Activated CD8-positive, alpha-beta memory T cell treated with anti-CD3 and anti-CD28 coated beads for 36 hours (primary cell): ENCODE measurements at regions not wholly inside any gene's neighbourhood (a gene's known extent, or its start where the extent isn't known, plus 50 kb on each side); places are given as distances from the start of the nearest gene placed in this dataset.

ENCODE experiments used
- CTCF ChIA-PET: fragments of 350-600 bp; sonication (Branson Sonifier 250); formaldehyde crosslinking; loops from one replicate; lab custom pipeline; 2021; ENCODE audit warnings: antibody characterized with exemption; lab: Charles Lee
- POLR2A ChIA-PET: fragments of 350-600 bp; sonication (Branson Sonifier 250); formaldehyde crosslinking; loops from one replicate; lab custom pipeline; 2021; ENCODE audit warnings: antibody characterized with exemption; lab: Charles Lee

- ChIA-PET POLR2A (no interaction called here), CTCF (no interaction called here)
Observed at GRCh38 chr12:45102818-45103217, 51.9 kb upstream of the DBX2 start.

- ChIA-PET POLR2A (no interaction called here), CTCF (no interaction called here)
Observed at GRCh38 chr12:45105996-45106395, 55.1 kb upstream of the DBX2 start.

- POLR2A ChIA-PET, result no interaction called here
- CTCF ChIA-PET, result no interaction called here
Observed at GRCh38 chr12:45112306-45112705, 61.4 kb upstream of the DBX2 start.

DNA sequence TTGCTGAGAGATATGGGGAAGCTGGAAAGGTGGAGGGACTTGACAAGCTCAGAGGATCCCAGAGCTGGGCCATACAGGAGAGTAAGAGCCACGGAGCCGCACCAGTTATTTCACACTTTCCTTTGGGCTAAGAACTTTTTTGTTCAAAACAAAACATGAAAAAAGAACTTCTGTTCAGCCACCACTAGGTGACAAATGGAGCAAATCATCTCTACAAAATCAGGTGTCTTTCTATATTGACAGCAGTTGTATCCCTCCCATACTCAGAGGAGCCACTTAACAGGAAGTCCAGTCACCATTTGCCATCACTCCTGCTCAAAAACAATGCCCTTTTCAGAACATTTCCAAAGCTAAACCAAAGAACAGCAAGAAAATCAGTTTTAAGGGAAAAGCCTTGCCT, 70.3 kb upstream of the DBX2 start:
- ChIA-PET CTCF (no interaction called here), POLR2A (no interaction called here)

DNA sequence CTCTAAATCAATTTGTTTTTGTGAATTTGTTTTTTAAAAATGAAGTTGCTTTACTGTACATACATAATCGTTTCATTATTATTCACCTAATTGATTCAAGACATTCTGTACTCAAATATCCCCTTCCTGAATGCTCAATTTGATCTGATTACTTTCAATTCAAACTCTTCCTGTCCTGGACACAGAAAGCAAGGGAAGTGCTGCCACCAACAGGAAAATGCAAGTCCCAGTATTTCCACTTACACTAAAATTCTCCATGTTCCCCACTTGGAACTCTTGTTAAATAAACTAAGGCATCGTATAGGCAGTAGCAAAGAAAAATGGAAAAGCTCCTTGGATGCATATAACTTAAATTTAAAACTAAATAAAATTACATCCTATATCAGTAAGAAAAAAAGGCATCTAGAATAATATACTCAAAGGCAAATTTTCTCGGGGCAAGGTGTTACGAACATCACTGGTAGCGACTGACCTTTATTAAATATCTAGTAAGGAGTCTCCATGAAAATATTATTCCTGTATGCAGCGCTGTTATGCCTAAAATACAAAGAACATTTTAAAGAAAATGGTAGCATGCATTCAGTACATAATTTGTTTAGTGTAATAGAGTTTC, 72.0 kb upstream of the DBX2 start:
- CTCF ChIA-PET, result interaction anchor here (0.6 kb wide), 1 partner anchor 507 kb away, joined by 3 read pairs; no protein-coding TSS in a partner anchor

DNA sequence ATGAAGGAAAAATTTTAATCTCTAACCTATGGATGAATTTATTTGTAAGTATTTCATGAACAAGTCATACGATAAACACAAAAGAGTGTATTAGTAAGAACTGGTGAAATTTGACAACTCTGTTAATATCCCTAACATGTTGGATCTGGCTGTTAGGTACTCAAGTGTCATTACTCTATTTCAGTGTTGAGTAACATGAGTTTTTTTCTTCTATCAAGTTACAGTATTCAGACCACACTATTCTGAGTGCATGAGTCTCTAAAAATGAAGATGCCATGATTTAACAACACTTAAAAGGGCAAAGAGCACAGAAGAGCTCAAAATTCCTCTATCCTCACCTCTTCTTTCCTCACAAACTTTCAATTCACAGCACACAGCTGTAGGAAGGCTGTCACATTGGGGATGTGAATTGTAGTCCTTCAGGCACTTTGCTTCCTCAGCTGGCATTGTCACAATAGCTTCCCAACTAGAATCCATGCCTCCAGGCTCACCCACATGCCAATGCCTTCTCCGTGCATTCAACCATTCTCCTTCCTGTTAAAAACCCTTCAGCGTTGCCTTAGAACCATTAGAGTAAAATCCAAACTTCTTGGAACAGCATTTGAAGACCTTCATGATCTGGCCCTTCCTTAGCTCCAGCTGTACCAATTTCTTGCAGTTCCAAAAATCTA, 73.7 kb upstream of the DBX2 start:
- POLR2A ChIA-PET, result no interaction called here

More for the DNA sequence above, 72.0 kb upstream of the DBX2 start:
- POLR2A ChIA-PET, result no interaction called here

GRCh38 chr12:45125997-45126396, 75.1 kb upstream of the DBX2 start:
- ChIA-PET POLR2A (no interaction called here), CTCF (no interaction called here)

More for the DNA sequence above, 73.7 kb upstream of the DBX2 start:
- CTCF ChIA-PET, result no interaction called here

- CTCF ChIA-PET, result no interaction called here
Observed at GRCh38 chr12:45128637-45129036, 77.7 kb upstream of the DBX2 start.

GRCh38 chr12:45130881-45131281, 80.0 kb upstream of the DBX2 start:
- ChIA-PET CTCF (interaction anchor here (1.0 to 1.3 kb wide), 2 partner anchors 15 to 234 kb away, joined by 3 read pairs; no protein-coding TSS in a partner anchor), POLR2A (no interaction called here)

More at GRCh38 chr12:45128637-45129036, 77.7 kb upstream of the DBX2 start:
- POLR2A ChIA-PET, result no interaction called here

DNA sequence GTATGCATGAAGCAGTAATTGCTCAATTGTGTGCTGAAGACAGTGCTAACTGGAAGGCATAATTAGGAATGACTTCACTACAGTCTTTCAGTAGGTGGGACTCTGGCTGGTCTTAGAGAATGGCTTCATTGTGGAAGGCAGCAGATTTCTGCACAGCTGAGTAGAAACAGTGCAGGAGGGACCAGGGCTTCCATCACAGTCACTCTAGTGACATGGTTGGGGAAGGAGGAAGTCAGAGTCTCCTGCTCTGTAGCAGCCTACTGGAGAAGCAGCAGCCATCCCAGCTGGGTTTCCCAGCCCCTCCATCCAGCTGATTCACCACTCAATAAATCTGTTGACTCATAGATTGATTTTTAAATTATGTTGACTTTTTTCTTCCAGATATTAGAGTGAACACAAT, 80.6 kb upstream of the DBX2 start:
- ChIA-PET POLR2A (no interaction called here), CTCF (no interaction called here)

DNA sequence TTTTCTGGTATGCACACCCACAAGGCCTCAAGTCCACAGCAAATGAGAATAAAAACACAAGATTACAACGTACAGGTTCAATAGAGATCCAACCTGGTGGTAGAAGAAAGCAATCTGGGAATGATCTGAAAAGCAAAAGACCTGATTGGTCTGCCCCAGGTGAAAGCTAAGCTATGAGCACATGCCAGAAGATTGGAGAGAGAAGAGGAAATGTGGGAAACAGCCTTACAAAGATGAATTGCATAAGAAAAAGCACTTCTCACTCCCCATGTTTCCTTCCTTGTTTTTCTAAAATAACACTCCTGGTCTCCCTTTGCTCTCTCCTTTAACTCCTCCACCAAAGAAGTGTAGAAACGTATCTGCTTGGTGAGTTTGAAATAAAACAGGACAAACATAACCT, 77.3 kb upstream of the ANO6 start:
- POLR2A ChIA-PET, result no interaction called here
- CTCF ChIA-PET, result no interaction called here

DNA sequence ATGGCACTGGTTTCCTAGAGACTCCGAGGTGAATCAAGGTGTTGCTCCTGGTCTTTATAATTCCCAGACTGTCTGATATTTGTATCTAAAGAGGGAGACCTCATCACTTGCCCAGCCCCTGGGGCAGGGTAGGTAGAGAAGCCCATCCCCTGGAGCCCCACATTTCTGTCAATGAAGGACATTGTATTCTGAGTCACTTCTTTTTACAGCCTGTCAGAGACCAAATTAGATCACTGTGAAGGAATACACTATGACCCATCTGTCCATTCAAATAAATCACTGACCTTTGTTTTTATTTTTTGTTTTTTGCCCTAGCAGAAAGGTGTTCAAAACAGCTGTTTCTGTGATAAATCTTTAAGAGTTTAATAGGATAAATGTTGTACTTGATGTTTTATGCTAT, 67.9 kb upstream of the ANO6 start:
- CTCF ChIA-PET, result no interaction called here
- POLR2A ChIA-PET, result no interaction called here

DNA sequence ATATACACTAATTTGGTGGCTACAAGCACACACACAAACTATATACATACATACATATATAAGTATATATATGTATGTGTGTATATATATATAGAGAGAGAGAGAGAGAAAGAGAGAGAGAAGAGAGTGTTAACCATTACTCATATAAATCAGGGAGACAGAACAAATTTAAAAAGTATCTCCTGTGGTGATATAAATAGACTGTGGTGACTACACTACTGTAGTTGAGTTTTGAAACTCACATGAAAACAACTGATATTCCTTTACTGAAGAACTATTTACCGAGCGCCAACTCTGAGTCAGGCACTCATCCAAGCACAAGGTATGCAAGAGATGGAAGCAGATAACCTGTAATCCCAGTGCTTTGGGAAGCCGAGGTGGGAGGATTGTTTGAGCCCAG, 67.3 kb upstream of the ANO6 start:
- CTCF ChIA-PET, result no interaction called here
- POLR2A ChIA-PET, result no interaction called here

GRCh38 chr12:45165284-45165683, 50.6 kb upstream of the ANO6 start:
- ChIA-PET CTCF (no interaction called here), POLR2A (no interaction called here)

GRCh38 chr12:45166056-45166455, 49.8 kb upstream of the ANO6 start:
- POLR2A ChIA-PET, result no interaction called here
- CTCF ChIA-PET, result interaction anchor here (0.5 kb wide), 1 partner anchor 44 kb away, joined by 3 read pairs; no protein-coding TSS in a partner anchor
